GM18508 (cell line): ENCODE measurements at regions not wholly inside any gene's neighbourhood (a gene's known extent, or its start where the extent isn't known, plus 50 kb on each side); places are given as distances from the start of the nearest gene placed in this dataset.

Experiments used
- ATAC-seq: cut with Tn5 transposase; IDR thresholded peaks from one replicate; pipeline ENCODE4 v1.9.1; 2021; ENCODE audit warnings: moderate number of reproducible peaks; ENCODE audit not compliant: insufficient read depth, unreplicated experiment

GRCh38 chr5:74277418-74277817, 363.1 kb downstream of the ENC1 start:
- no peak for ATAC-seq

- ATAC-seq, result no peak
These were observed 365.1 kb downstream of the ENC1 start for GRCh38 chr5:74275171-74275992.

GRCh38 chr5:74274326-74274725, 366.2 kb downstream of the ENC1 start:
- no peak for ATAC-seq

GRCh38 chr5:74272831-74273451, 367.6 kb downstream of the ENC1 start:
- ATAC-seq, result no peak

GRCh38 chr5:74272024-74272775, 368.3 kb downstream of the ENC1 start:
- no peak for ATAC-seq

GRCh38 chr5:74268297-74268696, 372.2 kb downstream of the ENC1 start:
- no peak for ATAC-seq

GRCh38 chr5:74266836-74267235, 373.7 kb downstream of the ENC1 start:
- ATAC-seq, result no peak

GRCh38 chr5:74266132-74266531, 374.4 kb downstream of the ENC1 start:
- ATAC-seq, result no peak

- no peak for ATAC-seq
These were observed 377.9 kb downstream of the ENC1 start for GRCh38 chr5:74262544-74263207.

GRCh38 chr5:74261866-74262265, 378.7 kb downstream of the ENC1 start:
- ATAC-seq, result no peak

GRCh38 chr5:74261421-74261820, 379.1 kb downstream of the ENC1 start:
- no peak for ATAC-seq

- ATAC-seq, result no peak
These were observed 381.0 kb downstream of the ENC1 start for GRCh38 chr5:74259572-74259971.

GRCh38 chr5:74258314-74258665, 382.2 kb downstream of the ENC1 start:
- ATAC-seq, result no peak

GRCh38 chr5:74257645-74258313, 382.7 kb downstream of the ENC1 start:
- ATAC-seq, result no peak

GRCh38 chr5:74257060-74257527, 383.4 kb downstream of the ENC1 start:
- no peak for ATAC-seq

- no peak for ATAC-seq
These were observed 384.7 kb downstream of the ENC1 start for GRCh38 chr5:74255692-74256392.

- no peak for ATAC-seq
These were observed 386.3 kb downstream of the ENC1 start for GRCh38 chr5:74254257-74254656.

GRCh38 chr5:74252044-74252443, 388.5 kb downstream of the ENC1 start:
- no peak for ATAC-seq
